Natural killer cell (primary cell): ENCODE measurements at regions not wholly inside any gene's neighbourhood (a gene's known extent, or its start where the extent isn't known, plus 50 kb on each side); places are given as distances from the start of the nearest gene placed in this dataset.

ENCODE experiments used
- ATAC-seq, 3 donors: fragments of 150-1000 bp in 2 of 3; fragments of 200-7000 bp in 1 of 3; cut with Tn5 transposase; 1 replicate in 1 of 3; 2 replicates in 2 of 3; pipeline ENCODE4 v1.10.0; 2021; ENCODE audit warnings: mild to moderate bottlenecking in 2 of 3, moderate library complexity in 2 of 3
- DNase-seq, 2 donors: peaks; one replicate each; pipeline versions ENCODE4 v3.0.0 to v3.0.0-alpha.2; 2013 to 2021; ENCODE audit warnings: mixed read lengths in 1 of 2
- H3K27ac ChIP-seq: one replicate; pipeline ENCODE4 v1.5.1; 2013; ENCODE audit warnings: mild to moderate bottlenecking, low read length
- H3K27me3 ChIP-seq: one replicate; pipeline ENCODE4 v1.6.1; 2013; ENCODE audit warnings: low read length; ENCODE audit not compliant: control insufficient read depth, insufficient read depth
- H3K36me3 ChIP-seq: one replicate; pipeline ENCODE4 v1.6.1; 2013; ENCODE audit warnings: low read length; ENCODE audit not compliant: control insufficient read depth, insufficient read depth
- H3K4me1 ChIP-seq: one replicate; pipeline ENCODE4 v1.6.1; 2013; ENCODE audit warnings: low read length; ENCODE audit not compliant: control insufficient read depth, insufficient read depth
- H3K4me3 ChIP-seq: one replicate; pipeline ENCODE4 v1.5.1; 2013; ENCODE audit warnings: low read length
- H3K9me3 ChIP-seq: one replicate; pipeline ENCODE4 v1.6.1; 2013; ENCODE audit warnings: low read length; ENCODE audit not compliant: control insufficient read depth, insufficient read depth
- H3K27ac Mint-ChIP-seq, 2 donors: one replicate each; pipeline ENCODE4 v1.8.0; 2022; ENCODE audit warnings: mild to moderate bottlenecking in 2 of 2, mixed read lengths in 2 of 2, moderate library complexity in 1 of 2
- H3K27me3 Mint-ChIP-seq, 2 donors: one replicate each; pipeline ENCODE4 v1.8.0; 2022; ENCODE audit warnings: low read depth in 2 of 2, mixed read lengths in 2 of 2
- H3K36me3 Mint-ChIP-seq: one replicate; pipeline ENCODE4 v1.8.0; 2022; ENCODE audit warnings: mixed read lengths
- H3K4me1 Mint-ChIP-seq, 2 donors: one replicate each; pipeline ENCODE4 v1.8.0; 2022; ENCODE audit warnings: mixed read lengths in 2 of 2
- H3K4me3 Mint-ChIP-seq: one replicate; pipeline ENCODE4 v1.8.0; 2022; ENCODE audit warnings: mild to moderate bottlenecking, moderate library complexity, mixed read lengths
- H3K9me3 Mint-ChIP-seq, 2 donors: one replicate each; pipeline ENCODE4 v1.8.0; 2022; ENCODE audit warnings: mixed read lengths in 2 of 2
- CTCF ChIP-seq: fragments of 200-600 bp; IDR thresholded peaks from one replicate; pipeline ENCODE4 v1.8.0; 2022; ENCODE audit warnings: antibody characterized with exemption
- WGBS: methylation state at CpG from one replicate; pipeline ENCODE4 v1.1.7; 2013; ENCODE audit warnings: missing lambda C conversion rate; ENCODE audit not compliant: insufficient coverage; 5-methylcytosine and 5-hydroxymethylcytosine counted together
- intact Hi-C: fragments of 100-400 bp; cut with micrococcal nuclease; formaldehyde crosslinking; loops from one replicate; pipeline ENCODE4 v1.14.2; 2022

GRCh38 chr13:73300718-73301425 lies 242.1 kb downstream of the KLF5 start:
- intact Hi-C loops: no loop called here
- no CpG with 5 or more reads among the region's 3 CpGs for WGBS

GRCh38 chr13:73299787-73300186 lies 241.0 kb downstream of the KLF5 start:
- Histone ChIP-seq H3K36me3 (no peaks in the 10 kb centered on the region), H3K4me1 (no peaks in the 10 kb centered on the region), H3K27me3 (no peaks in the 10 kb centered on the region), H3K27ac (no peak overlapping the region), H3K9me3 (no peaks in the 10 kb centered on the region), H3K4me3 (no peak overlapping the region)
- H3K4me1 Mint-ChIP-seq: no peaks in the 10 kb centered on the region
- intact Hi-C loops: no loop called here
- no peak overlapping the region for H3K4me3 Mint-ChIP-seq
- no peak for TF ChIP-seq CTCF
- ATAC-seq (no peak), DNase-seq (no peak)
- peaks cover 0 to 3% of the 10 kb centered on the region in 2 donors for H3K9me3 Mint-ChIP-seq
- peaks cover 0 to 2% of the 10 kb centered on the region in 2 donors for H3K27me3 Mint-ChIP-seq
- no peak overlapping the region for H3K27ac Mint-ChIP-seq
- 86% methylated on average over 2 of the region's 2 CpGs for WGBS
- no peaks in the 10 kb centered on the region for H3K36me3 Mint-ChIP-seq

More at GRCh38 chr13:73300718-73301425, 242.1 kb downstream of the KLF5 start:
- Mint-ChIP-seq H3K27me3 (peaks cover 0 to 2% of the 10 kb centered on the region in 2 donors), H3K36me3 (no peaks in the 10 kb centered on the region), H3K4me3 (no peak overlapping the region), H3K9me3 (peaks cover 0 to 3% of the 10 kb centered on the region in 2 donors), H3K27ac (no peak overlapping the region), H3K4me1 (no peaks in the 10 kb centered on the region)
- Histone ChIP-seq H3K27ac (no peak overlapping the region), H3K4me3 (no peak overlapping the region), H3K27me3 (no peaks in the 10 kb centered on the region), H3K4me1 (no peaks in the 10 kb centered on the region), H3K9me3 (no peaks in the 10 kb centered on the region), H3K36me3 (no peaks in the 10 kb centered on the region)
- no peak for DNase-seq
- ATAC-seq: no peak
- no peak for TF ChIP-seq CTCF

GRCh38 chr13:73293913-73294523 lies 235.2 kb downstream of the KLF5 start:
- 98% methylated on average over 6 of the region's 6 CpGs for WGBS
- H3K27ac Mint-ChIP-seq: no peak overlapping the region
- H3K4me3 Mint-ChIP-seq: no peak overlapping the region
- ATAC-seq: no peak
- no peak for TF ChIP-seq CTCF
- H3K36me3 Mint-ChIP-seq: no peaks in the 10 kb centered on the region
- H3K27me3 Mint-ChIP-seq: peaks cover 0 to 2% of the 10 kb centered on the region in 2 donors
- Histone ChIP-seq H3K27ac (no peak overlapping the region), H3K36me3 (no peaks in the 10 kb centered on the region), H3K4me1 (no peaks in the 10 kb centered on the region), H3K27me3 (no peaks in the 10 kb centered on the region), H3K9me3 (no peaks in the 10 kb centered on the region), H3K4me3 (no peak overlapping the region)
- DNase-seq: no peak
- no peaks in the 10 kb centered on the region for H3K4me1 Mint-ChIP-seq
- peaks cover 0 to 3% of the 10 kb centered on the region in 2 donors for H3K9me3 Mint-ChIP-seq
- intact Hi-C loops: no loop called here

GRCh38 chr13:73292127-73292526 lies 233.3 kb downstream of the KLF5 start:
- ATAC-seq (no peak), DNase-seq (no peak)
- H3K36me3 ChIP-seq: no peaks in the 10 kb centered on the region
- no peak for TF ChIP-seq CTCF
- no peaks in the 10 kb centered on the region for H3K4me1 Mint-ChIP-seq
- no peak overlapping the region for H3K4me3 Mint-ChIP-seq
- H3K27ac ChIP-seq: no peak overlapping the region
- H3K27me3 Mint-ChIP-seq: no peaks in the 10 kb centered on the region
- H3K36me3 Mint-ChIP-seq: no peaks in the 10 kb centered on the region
- no peaks in the 10 kb centered on the region for H3K4me1 ChIP-seq
- H3K4me3 ChIP-seq: no peak overlapping the region
- H3K27ac Mint-ChIP-seq: no peak overlapping the region
- H3K9me3 Mint-ChIP-seq: no peaks in the 10 kb centered on the region
- intact Hi-C loops: no loop called here
- no peaks in the 10 kb centered on the region for H3K9me3 ChIP-seq
- H3K27me3 ChIP-seq: no peaks in the 10 kb centered on the region
- no CpG with 5 or more reads among the region's 1 CpG for WGBS
